ENCODE measurements at regions not wholly inside any gene's neighbourhood (a gene's known extent, or its start where the extent isn't known, plus 50 kb on each side); places are given as distances from the start of the nearest gene placed in this dataset.
"Not testable (repeated sequence)": the region's sequence is repeated elsewhere in the genome, so short reads cannot be mapped to it uniquely, and the experiment has no call there.

DNA sequence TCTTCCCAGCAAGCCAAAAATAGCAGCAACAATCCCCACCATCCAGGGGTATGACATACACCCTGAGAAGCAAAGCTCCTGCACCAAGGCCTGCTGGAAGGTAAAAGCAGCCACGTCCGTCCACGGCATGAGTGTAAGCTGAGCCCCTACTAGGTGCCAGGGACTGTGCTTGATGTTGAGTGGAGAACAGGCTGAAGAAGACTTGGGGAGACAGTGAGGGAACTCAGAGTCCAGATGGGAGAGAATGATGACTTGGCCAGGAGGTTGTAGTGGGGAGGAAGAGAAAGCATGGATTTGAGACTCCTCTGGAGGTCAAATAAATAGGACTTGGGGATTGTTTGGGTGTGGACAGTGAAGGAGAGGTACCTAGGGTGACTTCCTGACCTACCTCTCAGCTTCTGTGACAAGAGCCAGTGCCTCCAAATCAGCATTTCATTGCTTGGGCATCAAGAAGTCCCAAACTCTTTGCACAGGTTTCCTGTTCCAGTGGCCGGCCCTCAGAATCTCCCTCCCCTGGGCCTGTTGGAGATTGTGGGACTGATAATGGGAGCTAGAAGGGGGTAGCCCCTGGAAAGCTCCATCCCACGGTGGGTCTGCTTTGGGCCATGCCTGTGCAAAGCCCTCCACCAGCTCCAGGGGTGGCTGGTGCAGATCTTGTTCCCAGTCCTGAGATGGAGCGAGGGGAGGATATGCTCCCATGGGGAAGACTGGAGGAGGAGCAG, 58.3 kb upstream of the ADAMTS2 start:
- Histone ChIP-seq H3K4me1 (ENCODE audit: control insufficient read depth, insufficient read depth, low read length) (no peaks in the 10 kb centered on the region), H3K79me2 (ENCODE audit: control insufficient read depth, insufficient read depth, low read length) (no peaks in the 10 kb centered on the region), H3K27ac (ENCODE audit: control insufficient read depth, insufficient read depth) (no peak overlapping the region), H3K4me3 (no peak overlapping the region), H4K20me1 (ENCODE audit: control insufficient read depth, insufficient read depth) (no peaks in the 10 kb centered on the region), H3K27me3 (replicated peaks in 1 of 2; ENCODE audit: control insufficient read depth in 2 of 2, insufficient read depth in 2 of 2, low read length in 1 of 2) (no peaks in the 10 kb centered on the region), H3K9ac (ENCODE audit: control insufficient read depth, insufficient read depth, low read length) (no peak overlapping the region), H3K36me3 (ENCODE audit: control insufficient read depth in 2 of 2, insufficient read depth in 2 of 2, low read length in 1 of 2) (no peaks in the 10 kb centered on the region), H2AFZ (ENCODE audit: control insufficient read depth, low read depth, low read length) (no peak overlapping the region), H3K4me2 (ENCODE audit: control insufficient read depth, insufficient read depth) (no peak overlapping the region), H3K9me3 (replicated peaks; ENCODE audit: control insufficient read depth, insufficient read depth, low read length) (peaks cover 1% of the 10 kb centered on the region; the same call in 1 of the 3 replicates)
- no TSS peak for BruUV-seq (replicated peaks)
- no peak for DNase-seq (ENCODE audit: low read depth, low spot score)
- intact Hi-C loops (cut with micrococcal nuclease; ENCODE audit: unreplicated experiment) (no loop called here), in situ Hi-C loops (cut with MboI) (no loop called here)
- TF ChIP-seq, protein P1, sequence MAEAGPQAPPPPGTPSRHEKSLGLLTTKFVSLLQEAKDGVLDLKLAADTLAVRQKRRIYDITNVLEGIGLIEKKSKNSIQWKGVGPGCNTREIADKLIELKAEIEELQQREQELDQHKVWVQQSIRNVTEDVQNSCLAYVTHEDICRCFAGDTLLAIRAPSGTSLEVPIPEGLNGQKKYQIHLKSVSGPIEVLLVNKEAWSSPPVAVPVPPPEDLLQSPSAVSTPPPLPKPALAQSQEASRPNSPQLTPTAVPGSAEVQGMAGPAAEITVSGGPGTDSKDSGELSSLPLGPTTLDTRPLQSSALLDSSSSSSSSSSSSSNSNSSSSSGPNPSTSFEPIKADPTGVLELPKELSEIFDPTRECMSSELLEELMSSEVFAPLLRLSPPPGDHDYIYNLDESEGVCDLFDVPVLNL (IDR thresholded peaks at IDR 0.05; ENCODE audit: low read depth, low read length) = no peak
- TF ChIP-seq NR2C2 (IDR thresholded peaks at IDR 0.05; ENCODE audit: borderline replicate concordance, control insufficient read depth, insufficient read length, low read depth) (no peak), YBX1 (IDR thresholded peaks at IDR 0.05) (no peak), CHD1 (IDR thresholded peaks at IDR 0.05; ENCODE audit: low read depth, low read length) (no peak), PAX5 (IDR thresholded peaks at IDR 0.05; ENCODE audit: borderline replicate concordance, low read depth, low read length) (no peak), JUND (IDR thresholded peaks at IDR 0.05; ENCODE audit: low read depth, low read length) (no peak)
- TF ChIP-seq, protein P2, sequence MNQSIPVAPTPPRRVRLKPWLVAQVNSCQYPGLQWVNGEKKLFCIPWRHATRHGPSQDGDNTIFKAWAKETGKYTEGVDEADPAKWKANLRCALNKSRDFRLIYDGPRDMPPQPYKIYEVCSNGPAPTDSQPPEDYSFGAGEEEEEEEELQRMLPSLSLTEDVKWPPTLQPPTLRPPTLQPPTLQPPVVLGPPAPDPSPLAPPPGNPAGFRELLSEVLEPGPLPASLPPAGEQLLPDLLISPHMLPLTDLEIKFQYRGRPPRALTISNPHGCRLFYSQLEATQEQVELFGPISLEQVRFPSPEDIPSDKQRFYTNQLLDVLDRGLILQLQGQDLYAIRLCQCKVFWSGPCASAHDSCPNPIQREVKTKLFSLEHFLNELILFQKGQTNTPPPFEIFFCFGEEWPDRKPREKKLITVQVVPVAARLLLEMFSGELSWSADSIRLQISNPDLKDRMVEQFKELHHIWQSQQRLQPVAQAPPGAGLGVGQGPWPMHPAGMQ (IDR thresholded peaks at IDR 0.05; ENCODE audit: borderline replicate concordance) = no peak
- TF ChIP-seq, protein P3, sequence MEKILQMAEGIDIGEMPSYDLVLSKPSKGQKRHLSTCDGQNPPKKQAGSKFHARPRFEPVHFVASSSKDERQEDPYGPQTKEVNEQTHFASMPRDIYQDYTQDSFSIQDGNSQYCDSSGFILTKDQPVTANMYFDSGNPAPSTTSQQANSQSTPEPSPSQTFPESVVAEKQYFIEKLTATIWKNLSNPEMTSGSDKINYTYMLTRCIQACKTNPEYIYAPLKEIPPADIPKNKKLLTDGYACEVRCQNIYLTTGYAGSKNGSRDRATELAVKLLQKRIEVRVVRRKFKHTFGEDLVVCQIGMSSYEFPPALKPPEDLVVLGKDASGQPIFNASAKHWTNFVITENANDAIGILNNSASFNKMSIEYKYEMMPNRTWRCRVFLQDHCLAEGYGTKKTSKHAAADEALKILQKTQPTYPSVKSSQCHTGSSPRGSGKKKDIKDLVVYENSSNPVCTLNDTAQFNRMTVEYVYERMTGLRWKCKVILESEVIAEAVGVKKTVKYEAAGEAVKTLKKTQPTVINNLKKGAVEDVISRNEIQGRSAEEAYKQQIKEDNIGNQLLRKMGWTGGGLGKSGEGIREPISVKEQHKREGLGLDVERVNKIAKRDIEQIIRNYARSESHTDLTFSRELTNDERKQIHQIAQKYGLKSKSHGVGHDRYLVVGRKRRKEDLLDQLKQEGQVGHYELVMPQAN (conservative IDR thresholded peaks at IDR 0.05) = no peak
- WGBS (ENCODE audit: insufficient coverage, insufficient replicate concordance, low lambda C conversion rate, missing lambda C conversion rate) = 8% methylated on average over 6 of the region's 6 CpGs
- ChIA-PET CTCF (no interaction called here), RAD21 (ENCODE audit: unreplicated experiment) (no interaction called here), SMC1A (ENCODE audit: uncharacterized antibody, unreplicated experiment) (no interaction called here), POLR2A (no interaction called here)
- ATAC-seq = no peak
- no peak for FAIRE-seq

DNA sequence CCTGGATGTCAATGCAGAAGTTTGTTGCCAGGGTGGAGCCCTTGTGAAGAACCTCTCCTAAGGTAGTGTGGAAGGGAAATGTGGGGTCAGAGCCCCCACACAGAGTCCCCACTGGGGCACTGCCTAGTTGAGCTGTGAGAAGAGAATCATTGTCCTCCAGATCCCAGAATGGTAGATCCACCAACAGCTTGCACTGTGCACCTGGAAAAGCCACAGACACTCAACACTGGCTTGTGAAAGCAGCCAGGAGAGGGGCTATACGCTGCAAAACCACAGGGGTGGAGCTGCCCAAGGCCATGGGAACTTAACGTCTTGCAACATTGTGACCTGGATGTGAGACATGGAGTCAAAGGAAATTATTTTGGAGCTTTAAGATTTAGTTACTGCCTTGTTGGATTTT, 55.2 kb upstream of the ADAMTS2 start:
- H3K27me3 ChIP-seq (replicated peaks in 1 of 2; ENCODE audit: control insufficient read depth in 2 of 2, insufficient read depth in 2 of 2, low read length in 1 of 2) = not testable (repeated sequence)

More for the DNA sequence above, 55.2 kb upstream of the ADAMTS2 start:
- H3K4me1 ChIP-seq (ENCODE audit: control insufficient read depth, insufficient read depth, low read length); RAD21 ChIA-PET (ENCODE audit: unreplicated experiment); H3K4me2 ChIP-seq (ENCODE audit: control insufficient read depth, insufficient read depth); intact Hi-C loops (cut with micrococcal nuclease; ENCODE audit: unreplicated experiment); H2AFZ ChIP-seq (ENCODE audit: control insufficient read depth, low read depth, low read length); H4K20me1 ChIP-seq (ENCODE audit: control insufficient read depth, insufficient read depth); H3K79me2 ChIP-seq (ENCODE audit: control insufficient read depth, insufficient read depth, low read length); SMC1A ChIA-PET (ENCODE audit: uncharacterized antibody, unreplicated experiment); DNase-seq (ENCODE audit: low read depth, low spot score); ATAC-seq; H3K27ac ChIP-seq (ENCODE audit: control insufficient read depth, insufficient read depth); POLR2A ChIA-PET; H3K36me3 ChIP-seq (ENCODE audit: control insufficient read depth in 2 of 2, insufficient read depth in 2 of 2, low read length in 1 of 2); CTCF ChIA-PET; H3K9ac ChIP-seq (ENCODE audit: control insufficient read depth, insufficient read depth, low read length); in situ Hi-C loops (cut with MboI); H3K4me3 ChIP-seq; H3K9me3 ChIP-seq (replicated peaks; ENCODE audit: control insufficient read depth, insufficient read depth, low read length); FAIRE-seq; BruUV-seq (replicated peaks): not testable (repeated sequence)
- 3% methylated on average over 2 of the region's 2 CpGs for WGBS (ENCODE audit: insufficient coverage, insufficient replicate concordance, low lambda C conversion rate, missing lambda C conversion rate)
